ENCODE measurements at regions not wholly inside any gene's neighbourhood (a gene's known extent, or its start where the extent isn't known, plus 50 kb on each side); places are given as distances from the start of the nearest gene placed in this dataset.

DNA sequence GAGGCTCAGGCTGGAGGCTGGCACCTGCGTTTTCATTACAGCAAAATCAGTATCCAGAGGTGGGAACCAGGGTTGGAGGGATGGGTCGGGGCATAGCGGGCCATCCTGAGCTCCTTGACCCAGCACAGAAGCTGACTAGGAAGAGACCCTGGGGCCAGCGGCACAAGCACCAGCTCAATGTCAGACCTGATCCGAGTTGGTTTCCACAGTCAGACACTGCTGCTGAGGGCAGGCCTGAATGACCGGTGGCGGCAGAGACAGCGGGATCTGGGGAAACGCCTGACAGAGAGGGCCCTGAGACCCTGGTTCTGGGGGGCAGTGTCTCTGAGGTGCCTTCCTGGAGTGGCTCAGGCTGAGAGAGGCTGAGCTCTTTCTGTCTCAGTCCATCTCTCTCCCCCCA is 162.0 kb upstream of the C1orf174 start:
- TF ChIP-seq, protein P1, sequence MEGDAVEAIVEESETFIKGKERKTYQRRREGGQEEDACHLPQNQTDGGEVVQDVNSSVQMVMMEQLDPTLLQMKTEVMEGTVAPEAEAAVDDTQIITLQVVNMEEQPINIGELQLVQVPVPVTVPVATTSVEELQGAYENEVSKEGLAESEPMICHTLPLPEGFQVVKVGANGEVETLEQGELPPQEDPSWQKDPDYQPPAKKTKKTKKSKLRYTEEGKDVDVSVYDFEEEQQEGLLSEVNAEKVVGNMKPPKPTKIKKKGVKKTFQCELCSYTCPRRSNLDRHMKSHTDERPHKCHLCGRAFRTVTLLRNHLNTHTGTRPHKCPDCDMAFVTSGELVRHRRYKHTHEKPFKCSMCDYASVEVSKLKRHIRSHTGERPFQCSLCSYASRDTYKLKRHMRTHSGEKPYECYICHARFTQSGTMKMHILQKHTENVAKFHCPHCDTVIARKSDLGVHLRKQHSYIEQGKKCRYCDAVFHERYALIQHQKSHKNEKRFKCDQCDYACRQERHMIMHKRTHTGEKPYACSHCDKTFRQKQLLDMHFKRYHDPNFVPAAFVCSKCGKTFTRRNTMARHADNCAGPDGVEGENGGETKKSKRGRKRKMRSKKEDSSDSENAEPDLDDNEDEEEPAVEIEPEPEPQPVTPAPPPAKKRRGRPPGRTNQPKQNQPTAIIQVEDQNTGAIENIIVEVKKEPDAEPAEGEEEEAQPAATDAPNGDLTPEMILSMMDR (IDR thresholded peaks at IDR 0.05; ENCODE audit: extremely low read depth in 1 of 2, insufficient read depth in 1 of 2, low read depth in 1 of 2, low read length in 2 of 2) = no peak
- TF ChIP-seq POLR2AphosphoS5 (IDR thresholded peaks at IDR 0.05; ENCODE audit: insufficient read depth, low read depth, low read length) = no peak
- no peak for TF ChIP-seq POLR2A (IDR thresholded peaks at IDR 0.05; ENCODE audit: low read depth, low read length)
- TF ChIP-seq, protein P2, sequence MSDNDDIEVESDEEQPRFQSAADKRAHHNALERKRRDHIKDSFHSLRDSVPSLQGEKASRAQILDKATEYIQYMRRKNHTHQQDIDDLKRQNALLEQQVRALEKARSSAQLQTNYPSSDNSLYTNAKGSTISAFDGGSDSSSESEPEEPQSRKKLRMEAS (IDR thresholded peaks at IDR 0.05; ENCODE audit: insufficient read depth, insufficient read length) = no peak
- TF ChIP-seq EZH2 (IDR thresholded peaks at IDR 0.05; ENCODE audit: borderline replicate concordance, low read depth, low read length, severe bottlenecking) = no peak
- TF ChIP-seq JUN (IDR thresholded peaks at IDR 0.05; ENCODE audit: borderline replicate concordance, insufficient read depth, insufficient read length, low read depth) = no peak
